ENCODE measurements at regions not wholly inside any gene's neighbourhood (a gene's known extent, or its start where the extent isn't known, plus 50 kb on each side); places are given as distances from the start of the nearest gene placed in this dataset.
A peak's percentile ranks its signal among the peaks of the same experiment; 100 is the strongest.
"Not testable (repeated sequence)": the region's sequence is repeated elsewhere in the genome, so short reads cannot be mapped to it uniquely, and the experiment has no call there.

GRCh38 chr7:150111373-150112139, 211.6 kb upstream of the LRRC61 start:
- DNase-seq, result not testable (repeated sequence)

- not testable (repeated sequence) for DNase-seq
Measured at GRCh38 chr7:150113301-150113700, 209.9 kb upstream of the LRRC61 start.

DNA sequence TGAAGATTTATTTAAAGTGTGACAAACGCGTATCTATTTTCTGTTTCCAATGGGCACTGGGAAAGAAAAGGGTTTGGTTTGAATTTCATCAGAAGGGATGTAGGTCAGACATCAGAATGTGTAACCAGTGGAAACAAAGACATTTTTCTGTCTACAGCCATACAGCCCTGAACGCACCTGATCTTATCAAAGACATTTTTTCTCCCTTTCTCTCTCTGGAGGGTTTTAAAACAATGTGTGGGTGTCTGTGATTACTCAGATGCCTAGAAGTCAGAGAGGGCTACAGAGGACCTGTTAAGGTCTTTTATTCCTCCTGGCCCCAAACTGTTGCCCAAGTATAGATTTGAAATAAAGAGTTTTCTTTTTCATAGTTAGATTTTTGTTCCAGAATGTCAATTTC, 208.6 kb upstream of the LRRC61 start:
- DNase-seq, result not testable (repeated sequence)

- not testable (repeated sequence) for DNase-seq
Measured at GRCh38 chr7:150119966-150120365, 203.2 kb upstream of the LRRC61 start.

GRCh38 chr7:150125831-150126230, 197.3 kb upstream of the LRRC61 start:
- peak; percentile 53 for DNase-seq

- DNase-seq, result not testable (repeated sequence)
Measured at GRCh38 chr7:150134451-150134850, 188.7 kb upstream of the LRRC61 start.

GRCh38 chr7:150135620-150136190, 187.4 kb upstream of the LRRC61 start:
- not testable (repeated sequence) for DNase-seq

- not testable (repeated sequence) for DNase-seq
Measured at GRCh38 chr7:150139840-150140239, 183.3 kb upstream of the LRRC61 start.

- peak; percentile 16 for DNase-seq
Measured at GRCh38 chr7:150141525-150142345, 181.4 kb upstream of the LRRC61 start.

GRCh38 chr7:150146124-150146523, 177.0 kb upstream of the LRRC61 start:
- DNase-seq, result not testable (repeated sequence)

- not testable (repeated sequence) for DNase-seq
Measured at GRCh38 chr7:150147524-150147923, 175.6 kb upstream of the LRRC61 start.

DNA sequence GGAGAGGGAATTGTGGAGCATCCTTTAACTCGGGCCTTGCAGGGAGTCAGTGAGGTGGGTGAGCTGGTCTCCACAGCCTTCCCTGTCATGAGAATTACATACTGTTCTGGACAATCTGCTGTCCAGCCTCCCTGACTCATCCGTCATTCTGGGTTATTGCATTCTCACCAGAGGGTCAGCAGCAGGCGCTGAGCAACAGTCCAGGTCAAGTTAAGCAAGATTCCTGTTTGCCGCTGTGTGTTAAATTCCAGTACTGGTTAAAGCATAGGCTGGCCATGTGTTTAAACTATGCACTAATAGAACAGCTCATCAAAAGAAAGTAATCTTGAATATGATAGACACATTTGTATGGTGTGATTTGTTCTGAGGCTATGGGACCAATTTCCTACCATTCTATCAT, 167.1 kb upstream of the LRRC61 start:
- not testable (repeated sequence) for DNase-seq

GRCh38 chr7:150158696-150159095, 164.5 kb upstream of the LRRC61 start:
- not testable (repeated sequence) for DNase-seq

DNA sequence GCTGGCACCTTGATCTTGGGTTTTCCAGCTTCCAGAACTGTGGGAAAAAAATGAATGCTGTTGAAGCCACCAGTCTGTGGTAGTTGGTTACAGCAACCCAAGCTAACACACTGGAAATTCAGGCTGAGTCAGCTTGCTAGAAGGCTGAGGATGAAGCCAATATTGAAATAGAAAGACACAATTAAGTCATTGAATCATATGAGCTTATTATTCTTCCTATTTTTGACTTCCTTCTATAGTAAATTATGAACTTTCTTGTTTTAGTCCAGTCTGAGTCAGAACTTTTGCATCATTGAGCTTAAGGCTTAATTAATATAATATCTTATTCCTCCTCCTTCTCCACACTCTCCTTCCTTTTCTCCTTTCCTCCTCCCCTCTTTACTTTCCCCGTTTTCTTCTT, 153.6 kb upstream of the LRRC61 start:
- DNase-seq, result not testable (repeated sequence)

DNA sequence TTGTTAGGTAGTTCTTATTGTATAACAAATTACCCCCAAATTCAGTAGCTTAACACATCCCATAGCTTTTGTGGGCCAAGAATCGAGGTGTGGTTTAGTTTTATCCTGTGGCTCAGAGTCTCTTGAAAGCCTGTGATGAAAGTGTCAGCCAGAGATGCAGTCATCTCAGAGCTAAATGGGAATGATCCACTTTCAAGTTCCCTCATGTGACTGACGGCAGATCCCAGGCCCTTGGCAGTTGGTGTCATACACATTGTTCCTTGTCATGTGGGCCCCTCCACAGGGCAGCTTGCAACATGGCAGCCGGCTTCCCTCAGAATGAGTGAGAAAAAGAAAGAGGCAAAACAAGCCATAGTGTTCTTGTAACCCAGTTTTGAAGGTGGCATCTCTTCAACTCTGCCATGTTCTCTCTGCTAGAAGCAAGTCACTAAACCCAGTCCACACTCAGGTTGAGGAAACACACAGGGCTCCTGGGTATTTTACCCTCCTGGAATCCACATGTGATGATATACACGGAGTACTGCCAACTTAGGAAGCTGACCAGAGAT, 153.1 kb upstream of the LRRC61 start:
- DNase-seq, result not testable (repeated sequence)

DNA sequence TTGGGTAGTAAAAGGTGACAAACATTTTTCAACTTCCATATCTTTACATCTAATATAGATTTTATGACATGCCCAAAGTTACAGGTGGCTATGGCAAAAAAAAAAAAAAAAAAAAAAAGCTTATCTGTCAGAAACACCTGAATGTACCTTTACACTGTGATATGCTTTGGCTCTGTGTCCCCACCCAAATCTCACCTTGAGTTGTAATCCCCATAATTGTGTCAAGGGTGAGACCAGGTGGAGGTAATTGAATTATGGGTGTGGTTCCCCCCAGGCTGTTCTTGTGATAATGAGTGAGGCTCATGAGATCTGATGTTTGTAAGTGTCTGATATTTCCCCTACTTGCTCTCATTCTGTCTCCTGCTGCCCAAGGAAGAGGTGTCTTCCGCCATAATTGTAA, 139.6 kb upstream of the LRRC61 start:
- not testable (repeated sequence) for DNase-seq

- DNase-seq, result not testable (repeated sequence)
Measured at GRCh38 chr7:150189963-150190362, 133.2 kb upstream of the LRRC61 start.

DNA sequence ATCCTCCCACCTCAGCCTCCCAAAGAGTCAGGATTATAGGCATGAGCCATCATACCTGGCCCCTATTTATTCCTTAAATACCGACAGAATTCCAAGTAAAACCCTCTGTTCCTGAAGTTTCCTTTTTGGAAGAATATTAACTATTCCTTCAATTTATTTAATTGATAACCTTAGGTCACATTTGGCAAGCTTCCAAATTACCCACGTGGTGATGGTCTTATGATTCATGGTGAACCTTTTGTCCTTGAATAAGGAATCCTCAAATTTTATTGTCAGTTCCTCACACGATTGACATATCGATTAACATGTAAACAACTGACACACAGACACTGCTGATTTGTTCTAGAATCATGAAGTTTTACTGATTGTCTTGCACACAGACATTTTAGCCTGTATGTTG, 130.6 kb upstream of the LRRC61 start:
- not testable (repeated sequence) for DNase-seq

DNA sequence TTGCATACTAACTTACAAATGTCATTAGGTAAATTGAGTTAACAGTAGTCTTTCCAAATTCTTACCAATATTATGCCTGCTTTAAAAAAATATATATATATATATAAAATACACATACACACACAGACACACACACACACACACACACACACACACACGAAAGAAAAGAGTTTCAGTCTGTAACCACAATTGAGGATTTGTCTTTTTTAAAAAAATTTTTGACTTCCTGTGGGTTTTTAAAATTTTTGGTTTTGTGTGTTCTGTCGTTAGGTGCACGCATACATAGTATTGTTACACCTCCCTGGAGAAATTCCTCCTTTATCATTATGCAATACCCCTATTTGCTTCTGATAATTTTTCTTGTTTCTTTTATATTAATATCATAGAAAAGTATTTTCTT, 129.3 kb upstream of the LRRC61 start:
- not testable (repeated sequence) for DNase-seq

Data from DMS79 treated with DMSO at 0.1 percent for 48 hours (cell line).